ENCODE measurements at regions not wholly inside any gene's neighbourhood (a gene's known extent, or its start where the extent isn't known, plus 50 kb on each side); places are given as distances from the start of the nearest gene placed in this dataset.

GRCh38 chr5:74309050-74309449 lies 331.5 kb downstream of the ENC1 start (continued):
- TF ChIP-seq CHD1 (IDR thresholded peaks at IDR 0.05; ENCODE audit: low read depth, low read length), result no peak

- H2BK12ac ChIP-seq (ENCODE audit: low read depth, low read length), result no peak overlapping the region
Measured at GRCh38 chr5:74306845-74307244, 333.7 kb downstream of the ENC1 start.

More at GRCh38 chr5:74306845-74307244, 333.7 kb downstream of the ENC1 start:
- Histone ChIP-seq H2AFZ (ENCODE audit: low read length) (no peak overlapping the region), H3K23ac (ENCODE audit: insufficient read length) (no peak overlapping the region), H3K56ac (replicated peaks; ENCODE audit: insufficient read length, low read depth, low read length) (no peak overlapping the region), H3K4me2 (ENCODE audit: insufficient read depth in 1 of 2, low read depth in 2 of 2, low read length in 2 of 2) (no peak overlapping the region), H4K91ac (replicated peaks; ENCODE audit: insufficient read length, low read length) (no peak overlapping the region), H3K9me3 (ENCODE audit: insufficient read depth in 2 of 2, low read depth in 1 of 2, low read length in 1 of 2) (no peaks in the 10 kb centered on the region), H2BK5ac (ENCODE audit: low read depth, low read length) (no peak overlapping the region), H3K14ac (ENCODE audit: insufficient read length) (no peak overlapping the region), H3K9ac (replicated peaks in 1 of 4; ENCODE audit: extremely low read depth in 1 of 4, low read depth in 3 of 4, low read length in 3 of 4) (no peak overlapping the region), H4K5ac (ENCODE audit: insufficient read length, low read depth, low read length) (no peak overlapping the region), H2BK20ac (ENCODE audit: low read length) (no peak overlapping the region), H3K79me2 (ENCODE audit: control insufficient read depth in 1 of 2, insufficient read depth in 2 of 2, low read length in 2 of 2) (no peaks in the 10 kb centered on the region), H4K20me1 (replicated peaks in 1 of 2; ENCODE audit: control insufficient read depth in 1 of 2, insufficient read depth in 2 of 2, low read length in 2 of 2) (no peaks in the 10 kb centered on the region), H3K27ac (ENCODE audit: low read depth, low read length) (no peak overlapping the region), H3K4me3 (ENCODE audit: extremely low read depth in 1 of 4, insufficient read depth in 2 of 4, low read depth in 3 of 4, low read length in 4 of 4) (no peak overlapping the region), H3K36me3 (ENCODE audit: control insufficient read depth in 2 of 4, insufficient read depth in 4 of 4, low read length in 3 of 4) (no peaks in the 10 kb centered on the region), H2BK15ac (ENCODE audit: low read length) (no peak overlapping the region), H3K18ac (ENCODE audit: extremely low read depth, low read length) (no peak overlapping the region), H4K8ac (ENCODE audit: extremely low read depth, insufficient read depth, low read length) (no peak overlapping the region), H3K79me1 (ENCODE audit: low read depth, low read length) (no peaks in the 10 kb centered on the region), H3K27me3 (replicated peaks in 1 of 4; ENCODE audit: control insufficient read depth in 3 of 4, extremely low read depth in 1 of 4, insufficient read depth in 3 of 4, low read length in 3 of 4) (no peaks in the 10 kb centered on the region), H2BK120ac (replicated peaks; ENCODE audit: low read depth, low read length) (no peak overlapping the region), H2AK5ac (ENCODE audit: low read depth, low read length) (no peak overlapping the region), H3K4me1 (replicated peaks in 1 of 4; ENCODE audit: control insufficient read depth in 3 of 4, insufficient read depth in 4 of 4, low read length in 3 of 4) (no peaks in the 10 kb centered on the region), H3K4ac (replicated peaks; ENCODE audit: insufficient read length, low read depth, low read length) (no peak overlapping the region), H3K23me2 (ENCODE audit: low read depth, low read length) (no peaks in the 10 kb centered on the region; the same call in 1 of the 2 replicates)
- DNase-seq (ENCODE audit: low read depth in 1 of 2, low spot score in 2 of 2) (no peak), FAIRE-seq (no peak)
- no peak for TF ChIP-seq BRCA1 (IDR thresholded peaks at IDR 0.05; ENCODE audit: low read depth, low read length)
- TF ChIP-seq TBP (IDR thresholded peaks at IDR 0.05; ENCODE audit: low read depth, low read length), result no peak
- TF ChIP-seq EP300 (IDR thresholded peaks at IDR 0.05; ENCODE audit: borderline replicate concordance in 1 of 2, low read depth in 2 of 2, low read length in 2 of 2), result no peak
- CTCF ChIA-PET (ENCODE audit: partially characterized antibody), result interaction anchor here (0.8 to 1.5 kb wide), 2 partner anchors 9 to 47 kb away, joined by 4 read pairs; no protein-coding TSS in a partner anchor
- POLR2A ChIA-PET (ENCODE audit: partially characterized antibody), result no interaction called here
- WGBS, 2 experiments (ENCODE audit: extremely low coverage in 1 of 2, insufficient coverage in 1 of 2, insufficient read length in 1 of 2, insufficient replicate concordance in 2 of 2, low coverage in 1 of 2, low lambda C conversion rate in 2 of 2, missing lambda C conversion rate in 1 of 2), result 63% methylated on average over 2 of the region's 2 CpGs; no CpG with 5 or more reads in 1 of the 2 experiments
